GM18868 (cell line): ENCODE measurements at regions not wholly inside any gene's neighbourhood (a gene's known extent, or its start where the extent isn't known, plus 50 kb on each side); places are given as distances from the start of the nearest gene placed in this dataset.
"Not testable (repeated sequence)": the region's sequence is repeated elsewhere in the genome, so short reads cannot be mapped to it uniquely, and the experiment has no call there.

ENCODE experiments used
- ATAC-seq: cut with Tn5 transposase; IDR thresholded peaks from one replicate; pipeline ENCODE4 v1.9.1; 2021; ENCODE audit warnings: mild to moderate bottlenecking, moderate library complexity; ENCODE audit not compliant: unreplicated experiment

GRCh38 chr1:38615680-38616079 is 243.9 kb downstream of the RRAGC start:
- ATAC-seq = no peak

DNA sequence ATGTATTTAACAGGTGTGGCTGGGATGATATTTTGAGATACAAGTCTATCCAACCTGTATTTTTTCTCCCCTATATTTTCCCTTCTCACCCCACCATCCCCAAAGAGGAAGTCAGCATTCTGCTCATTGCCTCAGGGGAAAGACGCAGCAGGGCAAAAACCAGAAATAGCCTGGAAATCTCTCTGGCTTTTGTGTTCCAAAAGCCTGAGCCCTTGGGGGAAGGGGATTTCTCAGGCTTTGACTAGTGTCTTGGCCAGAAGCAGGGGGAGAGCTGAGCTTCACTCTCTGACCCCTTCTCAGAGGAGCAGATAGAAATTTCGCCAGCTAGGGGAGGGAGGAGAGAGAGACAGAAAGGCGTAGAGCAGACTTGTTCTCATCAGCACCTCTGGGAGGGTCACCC is 244.7 kb downstream of the RRAGC start:
- no peak for ATAC-seq

GRCh38 chr1:38613996-38614395 is 245.6 kb downstream of the RRAGC start:
- ATAC-seq = no peak

DNA sequence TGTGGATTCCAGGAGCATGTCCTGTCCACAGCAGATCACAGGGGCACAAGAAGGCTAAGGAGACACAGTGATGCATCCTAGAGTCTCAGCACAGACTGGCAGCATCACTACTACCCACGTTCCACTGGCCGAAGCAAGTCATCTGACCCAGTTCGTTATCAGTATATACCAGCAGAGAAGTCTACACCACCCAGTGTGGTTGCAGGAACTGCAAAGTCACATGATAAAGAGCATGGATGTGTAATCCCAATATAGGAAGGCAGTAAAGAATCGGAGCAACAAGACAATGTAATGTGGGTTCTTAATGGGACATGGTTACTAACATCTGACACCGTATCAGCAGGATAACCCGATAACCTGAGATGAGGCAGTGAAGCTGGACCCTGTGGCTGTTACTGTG is 246.6 kb downstream of the RRAGC start:
- no peak for ATAC-seq

DNA sequence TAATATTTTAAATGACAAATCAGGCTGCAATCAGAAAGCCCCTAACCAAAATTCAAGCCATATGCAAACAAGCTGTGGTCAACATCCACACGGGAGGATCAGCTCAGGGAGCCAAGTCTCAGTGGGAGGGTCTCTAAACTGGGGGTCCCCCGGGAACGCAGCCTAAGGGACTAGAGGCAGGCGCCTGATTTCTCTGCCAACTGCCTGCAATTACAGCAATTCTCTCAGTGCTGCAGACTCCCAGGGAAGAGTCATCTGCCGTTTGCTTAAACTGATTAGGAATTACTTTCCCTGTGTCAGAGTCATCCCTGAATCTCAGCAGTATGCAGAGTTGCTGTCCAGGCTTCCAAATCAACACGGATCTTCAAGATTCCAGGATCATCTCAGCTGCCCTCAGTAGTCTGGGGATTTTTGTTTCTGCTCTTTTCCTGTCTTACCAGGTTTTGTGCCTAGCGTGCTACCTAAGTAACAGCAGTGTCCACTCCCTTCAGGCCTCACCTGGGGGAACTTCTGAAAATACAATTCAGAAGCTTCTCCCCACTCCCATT is 247.8 kb downstream of the RRAGC start:
- no peak for ATAC-seq

- ATAC-seq = no peak
Observed at GRCh38 chr1:38609166-38610025, 250.2 kb downstream of the RRAGC start.

GRCh38 chr1:38608202-38608864 is 251.2 kb downstream of the RRAGC start:
- no peak for ATAC-seq

DNA sequence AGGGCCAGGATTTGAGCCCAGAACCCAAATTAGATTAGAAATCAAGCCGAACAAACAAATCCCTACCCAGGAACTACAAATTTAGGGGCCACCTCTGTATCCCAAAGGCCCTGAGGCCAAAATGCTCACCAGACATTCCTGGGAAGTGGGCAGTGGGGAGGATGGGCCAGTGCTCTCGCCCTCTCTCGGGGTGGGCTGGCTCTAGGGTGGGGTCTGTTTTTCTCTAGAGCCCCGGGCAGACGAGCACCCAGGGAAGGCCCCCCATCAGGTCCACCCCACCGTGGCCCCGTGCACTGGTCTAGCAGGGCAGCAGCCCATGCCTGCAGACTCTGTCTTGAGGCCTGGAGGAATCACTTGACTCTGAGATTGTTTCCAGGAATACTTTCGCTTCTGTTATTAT is 252.0 kb downstream of the RRAGC start:
- ATAC-seq = no peak

DNA sequence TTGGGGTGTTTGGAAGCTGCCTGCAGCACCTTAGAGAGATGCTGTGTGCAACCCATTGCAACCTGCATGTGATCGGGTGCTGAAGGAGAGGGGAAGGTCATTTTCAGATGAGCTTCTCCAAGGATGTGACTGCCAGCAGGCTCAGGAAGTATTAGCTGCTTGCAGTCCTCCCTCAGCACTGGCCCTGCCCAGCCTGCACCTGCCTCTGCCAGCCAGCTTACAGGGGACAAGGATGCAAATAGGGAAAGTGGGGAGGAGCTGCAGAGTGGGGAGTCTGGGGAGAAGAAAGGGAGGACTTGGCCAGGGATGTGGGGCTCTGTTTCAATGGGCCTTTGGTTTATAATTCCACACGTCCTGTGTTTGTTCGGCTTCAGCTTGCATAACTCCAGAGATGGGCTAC is 254.5 kb downstream of the RRAGC start:
- no peak for ATAC-seq

GRCh38 chr1:38603907-38604306 is 255.7 kb downstream of the RRAGC start:
- no peak for ATAC-seq

GRCh38 chr1:38600905-38601304 is 258.7 kb downstream of the RRAGC start:
- no peak for ATAC-seq

DNA sequence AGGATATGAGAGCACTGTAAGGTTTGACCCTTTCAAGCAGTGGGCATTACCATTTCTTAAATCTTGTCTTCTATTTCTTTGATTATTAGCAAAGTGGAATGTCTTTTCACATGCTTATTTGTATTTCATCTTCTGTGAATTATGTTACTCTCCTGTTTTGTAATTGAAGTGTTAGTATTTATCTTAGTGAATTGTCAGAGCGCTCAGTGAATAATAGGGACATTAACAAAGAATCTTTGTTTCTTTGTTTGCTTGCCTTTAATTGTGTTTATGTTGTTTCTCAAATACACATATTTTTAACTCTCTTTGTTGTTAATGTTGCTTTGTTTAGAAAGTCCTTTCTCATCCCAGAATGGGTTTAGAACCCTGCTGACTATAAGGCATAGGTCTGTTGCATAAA is 259.3 kb downstream of the RRAGC start:
- ATAC-seq = no peak

DNA sequence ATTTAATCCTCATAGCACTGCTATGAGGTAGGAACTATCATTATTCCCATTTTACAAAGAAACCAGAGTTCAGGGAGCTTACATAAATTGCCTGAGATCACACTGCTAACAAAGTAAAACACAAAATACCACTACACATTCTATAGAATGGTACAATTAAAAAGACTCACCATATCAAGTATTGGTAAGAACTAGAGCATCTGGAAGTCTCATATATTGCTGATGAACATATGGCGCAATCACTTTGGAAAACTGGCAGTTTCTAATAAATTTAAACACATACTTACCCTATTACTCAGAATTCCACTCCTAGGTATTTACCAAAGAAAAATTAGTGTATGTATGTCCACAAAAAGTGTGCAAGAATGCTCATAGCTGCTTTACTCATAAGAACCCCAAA is 261.5 kb downstream of the RRAGC start:
- ATAC-seq = no peak

- ATAC-seq = no peak
Observed at GRCh38 chr1:38589036-38589435, 270.5 kb downstream of the RRAGC start.

DNA sequence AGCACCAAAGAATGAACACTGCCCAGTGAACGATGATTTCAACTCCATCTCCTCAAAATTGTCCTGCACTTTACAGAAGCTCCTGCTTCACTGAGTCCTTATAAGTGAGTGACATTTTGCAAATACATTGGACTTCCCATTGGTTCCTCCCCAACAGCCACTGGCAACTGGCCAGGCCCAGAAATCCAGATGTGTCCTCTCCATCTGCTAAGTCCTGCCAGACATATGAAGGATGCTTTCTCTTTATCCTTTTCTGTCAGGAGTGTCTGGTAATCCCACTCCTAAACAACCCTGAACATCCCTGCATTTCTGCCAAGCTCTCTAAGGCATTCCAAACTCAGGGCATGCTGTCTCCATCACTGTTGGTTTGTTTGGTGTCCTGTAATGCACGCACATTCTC is 271.8 kb downstream of the RRAGC start:
- no peak for ATAC-seq

- ATAC-seq = no peak
Observed at GRCh38 chr1:38586993-38587646, 272.5 kb downstream of the RRAGC start.

- no peak for ATAC-seq
Observed at GRCh38 chr1:38585971-38586370, 273.6 kb downstream of the RRAGC start.

- ATAC-seq = no peak
Observed at GRCh38 chr1:38585460-38585859, 274.1 kb downstream of the RRAGC start.

DNA sequence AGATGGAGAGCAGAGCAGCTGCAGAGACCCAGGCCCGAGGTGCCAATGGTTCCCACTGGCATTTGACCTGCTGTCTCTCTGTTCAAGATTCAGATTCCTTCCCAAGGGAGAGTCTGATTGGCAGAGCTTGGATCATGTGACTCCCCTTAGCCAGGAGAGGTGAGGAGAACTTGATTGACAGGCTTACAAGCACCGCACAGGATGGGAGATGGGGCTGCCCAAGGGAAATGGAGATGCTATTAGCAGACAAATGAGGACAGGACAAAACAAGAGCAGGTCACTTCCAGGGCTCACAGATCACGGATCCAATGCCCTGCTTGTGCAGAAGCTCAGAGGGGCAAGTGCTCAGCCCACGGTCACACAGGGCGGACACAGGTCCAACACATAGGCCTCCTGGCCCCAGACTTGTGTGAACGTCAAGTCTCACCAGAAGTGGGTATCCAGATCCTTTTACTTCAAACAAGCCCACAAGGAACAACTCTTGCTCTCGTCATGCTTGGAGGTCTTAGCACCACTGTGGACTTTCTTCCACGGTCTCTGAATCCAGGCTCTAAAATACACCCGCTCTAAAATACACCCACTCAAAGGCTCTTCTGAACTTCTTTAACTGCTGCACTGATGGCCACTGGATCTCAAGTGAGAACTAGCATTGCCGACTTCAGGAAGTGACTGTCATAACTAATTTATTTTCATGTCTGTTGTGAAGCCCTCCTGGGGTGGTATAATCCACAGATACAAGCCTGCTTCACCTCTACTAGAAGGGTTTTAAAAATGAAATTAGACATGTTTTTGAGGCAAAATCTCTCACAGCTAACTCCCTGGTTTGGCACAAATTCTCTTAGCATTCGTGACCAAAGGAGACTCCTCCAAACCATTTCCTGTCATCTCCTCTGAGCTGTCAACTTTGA is 274.9 kb downstream of the RRAGC start:
- no peak for ATAC-seq

DNA sequence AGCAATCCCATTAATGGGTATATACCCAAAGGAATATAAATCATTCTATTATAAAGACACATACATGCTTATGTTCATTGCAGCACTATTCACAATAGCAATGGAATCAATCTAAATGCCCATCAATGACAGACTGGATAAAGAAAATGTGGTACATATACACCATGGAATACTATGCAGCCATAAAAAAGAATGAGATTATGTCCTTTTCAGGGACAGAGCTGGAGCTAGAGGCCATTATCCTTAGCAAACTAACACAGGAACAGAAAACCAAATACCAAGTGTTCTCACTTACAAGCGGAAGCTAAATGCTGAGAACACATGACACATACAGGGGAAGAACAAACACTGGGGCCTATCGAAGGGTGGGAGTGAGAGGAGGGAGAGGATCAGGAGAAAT is 276.3 kb downstream of the RRAGC start:
- not testable (repeated sequence) for ATAC-seq

DNA sequence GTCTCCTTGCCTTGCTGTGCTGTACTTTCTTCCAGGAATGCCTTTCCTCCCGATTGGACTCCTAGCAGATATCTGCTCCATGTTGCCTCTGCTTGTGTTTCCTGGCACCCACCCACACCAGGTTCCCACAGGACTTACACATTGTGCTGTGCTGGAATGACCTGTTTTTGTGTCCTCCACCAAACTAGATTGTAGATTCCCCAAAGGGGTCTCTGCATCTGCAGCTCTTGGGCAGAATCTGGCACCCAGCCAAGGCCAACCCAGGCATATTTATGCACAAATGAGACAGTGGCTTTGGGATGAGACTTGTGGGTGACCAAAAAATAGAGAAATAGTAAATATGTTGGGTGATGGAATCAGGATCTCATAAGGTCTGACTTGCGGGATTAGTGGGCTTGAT is 278.2 kb downstream of the RRAGC start:
- ATAC-seq = no peak
